Loucy (cell line): ENCODE measurements at regions not wholly inside any gene's neighbourhood (a gene's known extent, or its start where the extent isn't known, plus 50 kb on each side); places are given as distances from the start of the nearest gene placed in this dataset.

Experiments
- EZH2phosphoT487 ChIP-seq: fragments of 200-600 bp; IDR thresholded peaks from 2 replicates; pipeline ENCODE4 v1.6.1; 2018; ENCODE audit warnings: antibody characterized with exemption, mild to moderate bottlenecking, moderate library complexity, borderline replicate concordance
- TF ChIP-seq, protein P1 (sequence below): fragments of 200-600 bp; sonication (generic); conservative IDR thresholded peaks from 2 replicates; pipeline ENCODE4 v1.5.1; 2014; ENCODE audit warnings: mild to moderate bottlenecking, antibody characterized with exemption, low read length

DNA sequence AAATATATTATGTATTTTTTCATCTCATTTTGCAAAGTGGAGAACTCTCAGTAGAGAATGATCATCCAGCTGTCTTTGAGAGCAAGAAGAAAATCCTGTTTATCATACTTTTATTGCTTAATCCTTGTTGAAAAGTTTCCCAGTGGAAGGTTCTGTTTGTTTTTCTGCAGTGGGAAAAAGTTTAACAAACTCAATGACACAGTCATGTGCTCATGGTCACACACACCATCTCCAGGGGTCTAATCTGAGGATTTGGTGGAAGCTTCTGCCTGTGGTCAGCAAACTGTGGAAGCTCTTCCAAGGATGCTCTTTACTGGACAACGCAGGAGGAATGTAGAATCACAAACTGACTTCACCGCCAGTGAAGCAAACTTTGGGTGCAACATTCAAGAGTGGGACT, 1003.9 kb downstream of the SORCS3 start:
- TF ChIP-seq, protein P1, sequence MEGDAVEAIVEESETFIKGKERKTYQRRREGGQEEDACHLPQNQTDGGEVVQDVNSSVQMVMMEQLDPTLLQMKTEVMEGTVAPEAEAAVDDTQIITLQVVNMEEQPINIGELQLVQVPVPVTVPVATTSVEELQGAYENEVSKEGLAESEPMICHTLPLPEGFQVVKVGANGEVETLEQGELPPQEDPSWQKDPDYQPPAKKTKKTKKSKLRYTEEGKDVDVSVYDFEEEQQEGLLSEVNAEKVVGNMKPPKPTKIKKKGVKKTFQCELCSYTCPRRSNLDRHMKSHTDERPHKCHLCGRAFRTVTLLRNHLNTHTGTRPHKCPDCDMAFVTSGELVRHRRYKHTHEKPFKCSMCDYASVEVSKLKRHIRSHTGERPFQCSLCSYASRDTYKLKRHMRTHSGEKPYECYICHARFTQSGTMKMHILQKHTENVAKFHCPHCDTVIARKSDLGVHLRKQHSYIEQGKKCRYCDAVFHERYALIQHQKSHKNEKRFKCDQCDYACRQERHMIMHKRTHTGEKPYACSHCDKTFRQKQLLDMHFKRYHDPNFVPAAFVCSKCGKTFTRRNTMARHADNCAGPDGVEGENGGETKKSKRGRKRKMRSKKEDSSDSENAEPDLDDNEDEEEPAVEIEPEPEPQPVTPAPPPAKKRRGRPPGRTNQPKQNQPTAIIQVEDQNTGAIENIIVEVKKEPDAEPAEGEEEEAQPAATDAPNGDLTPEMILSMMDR, result no peak
- no peak for TF ChIP-seq EZH2phosphoT487
